ENCODE measurements at regions not wholly inside any gene's neighbourhood (a gene's known extent, or its start where the extent isn't known, plus 50 kb on each side); places are given as distances from the start of the nearest gene placed in this dataset.

GRCh38 chr13:44242766-44243165 is 130.9 kb upstream of the SERP2 start:
- no peak for FAIRE-seq
- no peak for DNase-seq (ENCODE audit: insufficient read length, low spot score)
- TF ChIP-seq POU2F2 (IDR thresholded peaks at IDR 0.05; ENCODE audit: low read depth, low read length) (no peak), PAX5 (IDR thresholded peaks at IDR 0.05; ENCODE audit: insufficient read depth, low read length, severe bottlenecking) (no peak), POLR2A (IDR thresholded peaks at IDR 0.05; ENCODE audit: low read depth, low read length) (no peak), POLR2AphosphoS5 (IDR thresholded peaks at IDR 0.05; ENCODE audit: low read depth, low read length) (no peak), TAF1 (IDR thresholded peaks at IDR 0.05; ENCODE audit: low read depth, low read length) (no peak), SPI1 (IDR thresholded peaks at IDR 0.05; ENCODE audit: low read depth, low read length) (no peak)

- FAIRE-seq (no peak), DNase-seq (ENCODE audit: insufficient read length, low spot score) (no peak)
Observed at GRCh38 chr13:44243198-44243857, 130.3 kb upstream of the SERP2 start.

GRCh38 chr13:44244288-44244687 is 129.3 kb upstream of the SERP2 start:
- TF ChIP-seq PAX5 (IDR thresholded peaks at IDR 0.05; ENCODE audit: insufficient read depth, low read length, severe bottlenecking): no peak
- no peak for TF ChIP-seq TAF1 (IDR thresholded peaks at IDR 0.05; ENCODE audit: low read depth, low read length)
- TF ChIP-seq POLR2A (IDR thresholded peaks at IDR 0.05; ENCODE audit: low read depth, low read length): no peak
- no peak for TF ChIP-seq SPI1 (IDR thresholded peaks at IDR 0.05; ENCODE audit: low read depth, low read length)
- TF ChIP-seq POU2F2 (IDR thresholded peaks at IDR 0.05; ENCODE audit: low read depth, low read length): no peak
- DNase-seq (ENCODE audit: insufficient read length, low spot score) (no peak), FAIRE-seq (no peak)

More at GRCh38 chr13:44243198-44243857, 130.3 kb upstream of the SERP2 start:
- TF ChIP-seq TAF1 (IDR thresholded peaks at IDR 0.05; ENCODE audit: low read depth, low read length): no peak
- no peak for TF ChIP-seq POLR2A (IDR thresholded peaks at IDR 0.05; ENCODE audit: low read depth, low read length)
- TF ChIP-seq POLR2AphosphoS5 (IDR thresholded peaks at IDR 0.05; ENCODE audit: low read depth, low read length): no peak
- TF ChIP-seq SPI1 (IDR thresholded peaks at IDR 0.05; ENCODE audit: low read depth, low read length): no peak
- TF ChIP-seq PAX5 (IDR thresholded peaks at IDR 0.05; ENCODE audit: insufficient read depth, low read length, severe bottlenecking): no peak
- no peak for TF ChIP-seq POU2F2 (IDR thresholded peaks at IDR 0.05; ENCODE audit: low read depth, low read length)

- TF ChIP-seq POLR2AphosphoS5 (IDR thresholded peaks at IDR 0.05; ENCODE audit: low read depth, low read length) (no peak), TAF1 (IDR thresholded peaks at IDR 0.05; ENCODE audit: low read depth, low read length) (no peak)
- no peak for FAIRE-seq
- DNase-seq (ENCODE audit: insufficient read length, low spot score): no peak
Observed at GRCh38 chr13:44249431-44249836, 124.2 kb upstream of the SERP2 start.

- FAIRE-seq (no peak), DNase-seq (ENCODE audit: insufficient read length, low spot score) (no peak)
- TF ChIP-seq POLR2A (IDR thresholded peaks at IDR 0.05; ENCODE audit: low read depth, low read length): no peak
- no peak for TF ChIP-seq POLR2AphosphoS5 (IDR thresholded peaks at IDR 0.05; ENCODE audit: low read depth, low read length)
- TF ChIP-seq POU2F2 (IDR thresholded peaks at IDR 0.05; ENCODE audit: low read depth, low read length): no peak
- TF ChIP-seq SPI1 (IDR thresholded peaks at IDR 0.05; ENCODE audit: low read depth, low read length): no peak
Observed at GRCh38 chr13:44252938-44253337, 120.7 kb upstream of the SERP2 start.

- TF ChIP-seq POLR2A (IDR thresholded peaks at IDR 0.05; ENCODE audit: low read depth, low read length) (no peak), POLR2AphosphoS5 (IDR thresholded peaks at IDR 0.05; ENCODE audit: low read depth, low read length) (no peak), POU2F2 (IDR thresholded peaks at IDR 0.05; ENCODE audit: low read depth, low read length) (no peak), PAX5 (IDR thresholded peaks at IDR 0.05; ENCODE audit: insufficient read depth, low read length, severe bottlenecking) (no peak), TAF1 (IDR thresholded peaks at IDR 0.05; ENCODE audit: low read depth, low read length) (no peak), SPI1 (IDR thresholded peaks at IDR 0.05; ENCODE audit: low read depth, low read length) (no peak)
- FAIRE-seq (no peak), DNase-seq (ENCODE audit: insufficient read length, low spot score) (no peak)
Observed at GRCh38 chr13:44255771-44256364, 117.8 kb upstream of the SERP2 start.

GRCh38 chr13:44257796-44258195 is 115.8 kb upstream of the SERP2 start:
- TF ChIP-seq POLR2A (IDR thresholded peaks at IDR 0.05; ENCODE audit: low read depth, low read length): no peak
- no peak for TF ChIP-seq POU2F2 (IDR thresholded peaks at IDR 0.05; ENCODE audit: low read depth, low read length)
- no peak for TF ChIP-seq TAF1 (IDR thresholded peaks at IDR 0.05; ENCODE audit: low read depth, low read length)
- no peak for TF ChIP-seq PAX5 (IDR thresholded peaks at IDR 0.05; ENCODE audit: insufficient read depth, low read length, severe bottlenecking)
- no peak for TF ChIP-seq POLR2AphosphoS5 (IDR thresholded peaks at IDR 0.05; ENCODE audit: low read depth, low read length)
- TF ChIP-seq SPI1 (IDR thresholded peaks at IDR 0.05; ENCODE audit: low read depth, low read length): no peak
- FAIRE-seq: no peak
- no peak for DNase-seq (ENCODE audit: insufficient read length, low spot score)

GRCh38 chr13:44259045-44260027 is 114.3 kb upstream of the SERP2 start:
- TF ChIP-seq POLR2A (IDR thresholded peaks at IDR 0.05; ENCODE audit: low read depth, low read length) (no peak), PAX5 (IDR thresholded peaks at IDR 0.05; ENCODE audit: insufficient read depth, low read length, severe bottlenecking) (no peak), SPI1 (IDR thresholded peaks at IDR 0.05; ENCODE audit: low read depth, low read length) (peak; percentile 80)
- peak; percentile 92 for FAIRE-seq
- peak; percentile 28 for DNase-seq (ENCODE audit: insufficient read length, low spot score)

- no peak for TF ChIP-seq POU2F2 (IDR thresholded peaks at IDR 0.05; ENCODE audit: low read depth, low read length)
- no peak for TF ChIP-seq TAF1 (IDR thresholded peaks at IDR 0.05; ENCODE audit: low read depth, low read length)
- TF ChIP-seq POLR2AphosphoS5 (IDR thresholded peaks at IDR 0.05; ENCODE audit: low read depth, low read length): no peak
- TF ChIP-seq PAX5 (IDR thresholded peaks at IDR 0.05; ENCODE audit: insufficient read depth, low read length, severe bottlenecking): no peak
- no peak for TF ChIP-seq POLR2A (IDR thresholded peaks at IDR 0.05; ENCODE audit: low read depth, low read length)
- no peak for TF ChIP-seq SPI1 (IDR thresholded peaks at IDR 0.05; ENCODE audit: low read depth, low read length)
- FAIRE-seq (no peak), DNase-seq (ENCODE audit: insufficient read length, low spot score) (no peak)
Observed at GRCh38 chr13:44260336-44260735, 113.3 kb upstream of the SERP2 start.
